ENCODE measurements at regions not wholly inside any gene's neighbourhood (a gene's known extent, or its start where the extent isn't known, plus 50 kb on each side); places are given as distances from the start of the nearest gene placed in this dataset.

GRCh38 chr12:17097674-17098073 lies 491.7 kb upstream of the LMO3 start:
- Histone ChIP-seq H3K4me1 (no peaks in the 10 kb centered on the region), H3K4me3 (no peak overlapping the region), H3K9me3 (no peaks in the 10 kb centered on the region), H3K36me3 (no peaks in the 10 kb centered on the region), H3K27me3 (no peaks in the 10 kb centered on the region), H3K27ac (no peak overlapping the region)
- in situ Hi-C loops (cut with MboI; ENCODE audit: low pct_ligation_motif_present in 1 of 4, low pct_unique_long_range_greater_than_20kb in 1 of 4, low sequenced_read_pairs in 3 of 4), result no loop called here
- DNase-seq, result no peak
- TF ChIP-seq CTCF (IDR thresholded peaks at IDR 0.05) (no peak), EP300 (IDR thresholded peaks at IDR 0.05; ENCODE audit: low read depth) (no peak), POLR2AphosphoS5 (IDR thresholded peaks at IDR 0.05) (no peak), POLR2A (IDR thresholded peaks at IDR 0.05) (no peak)
- WGBS, 2 donors (ENCODE audit: low coverage in 1 of 2), result 62 to 80% methylated on average over 6 to 11 of the region's 11 CpGs
- intact Hi-C loops (cut with DNase I; ENCODE audit: low total_unique reads), result no loop called here

GRCh38 chr12:17084831-17085230 lies 478.9 kb upstream of the LMO3 start:
- peaks cover 3 to 8% of the 10 kb centered on the region in 2 donors for H3K9me3 ChIP-seq
- no peak overlapping the region for H3K27ac ChIP-seq
- in situ Hi-C loops (cut with MboI; ENCODE audit: low pct_ligation_motif_present in 1 of 4, low pct_unique_long_range_greater_than_20kb in 1 of 4, low sequenced_read_pairs in 3 of 4), result no loop called here
- intact Hi-C loops (cut with DNase I; ENCODE audit: low total_unique reads), result no loop called here
- H3K36me3 ChIP-seq, result no peaks in the 10 kb centered on the region
- TF ChIP-seq EP300 (IDR thresholded peaks at IDR 0.05; ENCODE audit: low read depth), result no peak
- no peak for TF ChIP-seq CTCF (IDR thresholded peaks at IDR 0.05)
- no peaks in the 10 kb centered on the region for H3K27me3 ChIP-seq
- no peak for DNase-seq
- no peak overlapping the region for H3K4me3 ChIP-seq
- H3K4me1 ChIP-seq, result no peaks in the 10 kb centered on the region

- no peak for DNase-seq
- Histone ChIP-seq H3K9me3 (no peaks in the 10 kb centered on the region), H3K27ac (no peak overlapping the region), H3K27me3 (no peaks in the 10 kb centered on the region), H3K36me3 (no peaks in the 10 kb centered on the region), H3K4me1 (no peaks in the 10 kb centered on the region), H3K4me3 (no peak overlapping the region)
- intact Hi-C loops (cut with DNase I; ENCODE audit: low total_unique reads) (no loop called here), in situ Hi-C loops (cut with MboI; ENCODE audit: low pct_ligation_motif_present in 1 of 4, low pct_unique_long_range_greater_than_20kb in 1 of 4, low sequenced_read_pairs in 3 of 4) (no loop called here)
- WGBS, 2 donors (ENCODE audit: low coverage in 1 of 2), result 81 to 100% methylated on average over 4 of the region's 4 CpGs
- TF ChIP-seq POLR2A (IDR thresholded peaks at IDR 0.05) (no peak), EP300 (IDR thresholded peaks at IDR 0.05; ENCODE audit: low read depth) (no peak), CTCF (IDR thresholded peaks at IDR 0.05) (no peak), POLR2AphosphoS5 (IDR thresholded peaks at IDR 0.05) (no peak)
These were observed 473.4 kb upstream of the LMO3 start for GRCh38 chr12:17079251-17079909.

GRCh38 chr12:17077594-17077993 lies 471.6 kb upstream of the LMO3 start:
- intact Hi-C loops (cut with DNase I; ENCODE audit: low total_unique reads), result no loop called here
- Histone ChIP-seq H3K27me3 (no peaks in the 10 kb centered on the region), H3K4me1 (no peaks in the 10 kb centered on the region), H3K27ac (no peak overlapping the region), H3K4me3 (no peak overlapping the region), H3K9me3 (no peaks in the 10 kb centered on the region), H3K36me3 (no peaks in the 10 kb centered on the region)
- no peak for DNase-seq
- TF ChIP-seq POLR2A (IDR thresholded peaks at IDR 0.05) (no peak), CTCF (IDR thresholded peaks at IDR 0.05) (no peak), EP300 (IDR thresholded peaks at IDR 0.05; ENCODE audit: low read depth) (no peak), POLR2AphosphoS5 (IDR thresholded peaks at IDR 0.05) (no peak)
- 90 to 91% methylated on average over 3 of the region's 3 CpGs for WGBS, 2 donors (ENCODE audit: low coverage in 1 of 2)
- in situ Hi-C loops (cut with MboI; ENCODE audit: low pct_ligation_motif_present in 1 of 4, low pct_unique_long_range_greater_than_20kb in 1 of 4, low sequenced_read_pairs in 3 of 4), result no loop called here

Measured in transverse colon (tissue), 4 donors.